Spleen (tissue), 11 donors: ENCODE measurements at regions not wholly inside any gene's neighbourhood (a gene's known extent, or its start where the extent isn't known, plus 50 kb on each side); places are given as distances from the start of the nearest gene placed in this dataset.

Source experiments
- DNase-seq: peaks from one replicate; pipeline ENCODE4 v3.0.0-alpha.2; 2020
- H3K27ac ChIP-seq, 8 donors: fragments of 200-600 bp; sonication (generic) in 7 of 8; 1 replicate in 4 of 8; 2 replicates in 4 of 8; pipeline versions ENCODE4 v1.5.0 to v1.8.0; 2016 to 2021; ENCODE audit warnings: inconsistent platforms in 4 of 8, mild to moderate bottlenecking in 4 of 8, moderate library complexity in 1 of 8
- H3K27me3 ChIP-seq, 7 donors: fragments of 200-600 bp; sonication (generic) in 6 of 7; replicated peaks in 1 of 7; 1 replicate in 4 of 7; 2 replicates in 3 of 7; pipeline versions ENCODE4 v1.5.0 to v1.8.0; 2016 to 2021; ENCODE audit warnings: inconsistent platforms in 3 of 7, mild to moderate bottlenecking in 1 of 7
- H3K36me3 ChIP-seq, 6 donors: fragments of 200-600 bp; sonication (generic) in 5 of 6; 1 replicate in 4 of 6; 2 replicates in 2 of 6; pipeline versions ENCODE4 v1.5.0 to v1.8.0; 2016 to 2021; ENCODE audit warnings: inconsistent platforms in 2 of 6
- H3K4me1 ChIP-seq, 6 donors: fragments of 200-600 bp; sonication (generic) in 5 of 6; 1 replicate in 3 of 6; 2 replicates in 3 of 6; pipeline versions ENCODE4 v1.5.0 to v1.8.0; 2016 to 2021; ENCODE audit warnings: inconsistent platforms in 3 of 6
- H3K4me3 ChIP-seq, 8 donors: fragments of 200-600 bp; sonication (generic) in 7 of 8; 1 replicate in 4 of 8; 2 replicates in 4 of 8; pipeline versions ENCODE4 v1.5.0 to v1.8.0; 2016 to 2021; ENCODE audit warnings: inconsistent platforms in 4 of 8, mild to moderate bottlenecking in 4 of 8, moderate library complexity in 2 of 8
- H3K9me3 ChIP-seq, 8 donors: fragments of 200-600 bp; sonication (generic) in 7 of 8; 1 replicate in 4 of 8; 2 replicates in 4 of 8; pipeline versions ENCODE4 v1.5.0 to v1.8.0; 2016 to 2021; ENCODE audit warnings: inconsistent platforms in 4 of 8
- POLR2A ChIP-seq, 3 donors: fragments of 450-650 bp; IDR thresholded peaks; one replicate each; pipeline ENCODE4 v1.5.1; 2017; ENCODE audit warnings: antibody characterized with exemption in 3 of 3, mild to moderate bottlenecking in 1 of 3
- POLR2AphosphoS5 ChIP-seq, 3 donors: sonication (generic); formaldehyde crosslinking; IDR thresholded peaks; one replicate each; pipeline ENCODE4 v1.5.1; 2017; ENCODE audit warnings: antibody characterized with exemption in 3 of 3
- WGBS, 5 donors: extraction: QIAGEN DNeasy Blood & Tissue Kit in 3 of 5; methylation state at CpG; one replicate each; pipeline versions ENCODE4 v1.1.5 to v1.1.7; 2013 to 2018; 5-methylcytosine and 5-hydroxymethylcytosine counted together
- intact Hi-C: fragments of 100-400 bp; cut with DNase I; formaldehyde crosslinking; loops from one replicate; pipeline ENCODE4 v1.15.0; 2023; ENCODE audit warnings: low total_unique reads
- TF ChIP-seq, protein P1 (sequence below), 11 experiments: fragments of 200-600 bp in 7 of 11; fragments of 450-650 bp in 4 of 11; sonication (generic) in 4 of 11; IDR thresholded peaks in 8 of 11; conservative IDR thresholded peaks in 3 of 11; 1 replicate in 7 of 11; 2 replicates in 4 of 11; pipeline versions ENCODE4 v1.4.0 to v1.8.0; 2016 to 2021; ENCODE audit warnings: antibody characterized with exemption in 11 of 11, inconsistent platforms in 4 of 11, mild to moderate bottlenecking in 1 of 11
- donor health status: healthy with polysubstance abuse.
- donor health status: DM: no; HTN: no; CAD: no; lungs with moderate emphysema.
- donor health status: DM: no; HTN: no; CAD: no.
- donor health status: Bipolar disorder and iron deficiency.
- donor health status: healthy.
- donor health status: DM: no; HTN: no; CAD: no.
- donor health status: DM: yes; HTN: yes; CAD: no.

DNA sequence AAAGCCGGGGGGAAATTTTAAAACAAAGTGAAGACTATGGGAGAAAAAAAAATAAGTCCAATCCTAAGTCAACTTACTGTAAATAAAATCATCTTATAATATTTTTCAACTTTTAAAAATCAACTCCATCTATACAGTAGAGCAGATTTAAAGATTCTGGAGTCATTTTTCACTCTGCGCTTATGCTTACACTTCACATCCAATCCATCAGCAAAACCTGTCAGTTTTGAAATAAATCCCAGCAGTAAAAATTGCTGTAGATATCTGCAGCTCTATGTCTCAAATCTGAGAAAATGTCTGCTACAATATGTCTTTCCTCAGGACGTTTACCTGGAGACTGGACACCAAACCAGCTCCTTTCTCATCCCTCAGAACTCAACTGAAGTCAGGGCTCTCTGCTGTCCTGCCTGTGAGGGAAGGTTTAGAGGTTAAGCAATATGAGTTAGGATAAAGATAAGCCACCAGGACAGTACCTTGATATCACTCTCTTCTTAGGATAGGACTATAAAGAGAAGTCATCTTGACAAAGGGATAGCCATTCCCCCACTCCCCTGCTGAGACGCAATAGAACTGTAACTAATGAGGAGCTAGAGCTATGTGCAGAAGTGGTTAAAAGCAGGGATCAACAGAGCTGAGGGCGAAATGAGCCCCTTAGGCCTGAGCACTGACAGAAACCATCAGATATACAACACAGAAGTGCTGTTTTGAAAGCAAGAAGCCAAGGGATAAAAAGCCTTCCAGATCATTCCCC is 254.7 kb upstream of the KLHL1 start:
- no peaks in the 10 kb centered on the region for H3K36me3 ChIP-seq
- WGBS, 5 donors, result 63 to 72% (median 70%) methylated on average over 5 of the region's 5 CpGs
- H3K4me3 ChIP-seq, result no peak overlapping the region
- intact Hi-C loops, result no loop called here
- no peaks in the 10 kb centered on the region for H3K27me3 ChIP-seq
- H3K4me1 ChIP-seq, result no peaks in the 10 kb centered on the region
- peaks cover 0 to 3% (median 0%) of the 10 kb centered on the region in 8 donors for H3K9me3 ChIP-seq
- TF ChIP-seq POLR2AphosphoS5 (IDR thresholded peaks at IDR 0.05) (no peak), POLR2A (IDR thresholded peaks at IDR 0.05) (no peak)
- TF ChIP-seq, protein P1, sequence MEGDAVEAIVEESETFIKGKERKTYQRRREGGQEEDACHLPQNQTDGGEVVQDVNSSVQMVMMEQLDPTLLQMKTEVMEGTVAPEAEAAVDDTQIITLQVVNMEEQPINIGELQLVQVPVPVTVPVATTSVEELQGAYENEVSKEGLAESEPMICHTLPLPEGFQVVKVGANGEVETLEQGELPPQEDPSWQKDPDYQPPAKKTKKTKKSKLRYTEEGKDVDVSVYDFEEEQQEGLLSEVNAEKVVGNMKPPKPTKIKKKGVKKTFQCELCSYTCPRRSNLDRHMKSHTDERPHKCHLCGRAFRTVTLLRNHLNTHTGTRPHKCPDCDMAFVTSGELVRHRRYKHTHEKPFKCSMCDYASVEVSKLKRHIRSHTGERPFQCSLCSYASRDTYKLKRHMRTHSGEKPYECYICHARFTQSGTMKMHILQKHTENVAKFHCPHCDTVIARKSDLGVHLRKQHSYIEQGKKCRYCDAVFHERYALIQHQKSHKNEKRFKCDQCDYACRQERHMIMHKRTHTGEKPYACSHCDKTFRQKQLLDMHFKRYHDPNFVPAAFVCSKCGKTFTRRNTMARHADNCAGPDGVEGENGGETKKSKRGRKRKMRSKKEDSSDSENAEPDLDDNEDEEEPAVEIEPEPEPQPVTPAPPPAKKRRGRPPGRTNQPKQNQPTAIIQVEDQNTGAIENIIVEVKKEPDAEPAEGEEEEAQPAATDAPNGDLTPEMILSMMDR (IDR thresholded peaks at IDR 0.05 in 8 of 11, conservative IDR thresholded peaks at IDR 0.05 in 3 of 11), result no peak
- no peak overlapping the region for H3K27ac ChIP-seq
- DNase-seq, result no peak

DNA sequence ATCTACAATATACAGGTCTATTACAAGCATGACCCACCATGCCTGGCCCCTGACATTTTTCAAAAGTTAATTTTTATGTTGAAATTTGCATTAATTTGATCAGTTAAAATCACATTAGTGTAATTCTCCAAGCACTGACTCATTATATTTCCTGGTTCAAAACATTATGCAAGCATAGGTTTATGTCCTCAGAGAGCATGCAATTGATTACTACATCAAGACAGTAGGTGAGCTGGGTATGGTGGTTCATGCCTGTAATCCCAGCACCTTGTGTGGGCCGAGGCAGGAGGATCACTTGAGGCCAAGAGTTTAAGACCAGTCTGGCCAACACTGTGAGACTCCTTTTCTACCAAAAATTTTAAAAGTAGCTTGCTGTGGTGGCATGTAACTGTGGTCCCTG is 248.8 kb upstream of the KLHL1 start:
- H3K4me3 ChIP-seq, result no peak overlapping the region
- DNase-seq, result no peak
- H3K9me3 ChIP-seq, result peaks cover 0 to 3% (median 0%) of the 10 kb centered on the region in 8 donors
- H3K27me3 ChIP-seq, result no peaks in the 10 kb centered on the region
- no peak overlapping the region for H3K27ac ChIP-seq
- intact Hi-C loops, result no loop called here
- H3K36me3 ChIP-seq, result no peaks in the 10 kb centered on the region
- WGBS, 5 donors, result 52 to 94% (median 73%) methylated on average over 1 of the region's 1 CpG
- H3K4me1 ChIP-seq, result no peaks in the 10 kb centered on the region
- TF ChIP-seq, protein P1 (IDR thresholded peaks at IDR 0.05 in 8 of 11, conservative IDR thresholded peaks at IDR 0.05 in 3 of 11), result no peak
- no peak for TF ChIP-seq POLR2AphosphoS5 (IDR thresholded peaks at IDR 0.05)
- TF ChIP-seq POLR2A (IDR thresholded peaks at IDR 0.05), result no peak

DNA sequence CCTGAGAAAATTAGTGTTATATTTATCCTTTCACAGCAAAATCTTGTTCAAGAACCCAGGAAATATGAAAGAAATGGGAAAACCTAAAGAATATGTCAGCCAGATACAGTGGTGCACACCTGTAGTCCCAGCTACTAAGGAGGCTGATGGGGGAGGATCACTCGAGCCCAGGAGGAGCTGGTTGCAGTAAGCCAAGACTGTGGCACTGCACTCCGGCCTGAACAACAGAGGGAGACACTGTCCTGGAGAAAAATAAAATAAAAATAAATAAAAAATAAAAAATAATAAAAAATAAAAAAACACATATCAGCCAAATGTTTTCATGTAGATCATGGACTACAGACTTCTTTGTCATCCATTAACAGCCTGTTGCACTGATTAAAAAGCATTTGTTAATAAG is 244.8 kb upstream of the KLHL1 start:
- DNase-seq, result no peak
- H3K9me3 ChIP-seq, result peaks cover 0 to 7% (median 2%) of the 10 kb centered on the region in 8 donors
- H3K4me1 ChIP-seq, result no peaks in the 10 kb centered on the region
- TF ChIP-seq, protein P1 (IDR thresholded peaks at IDR 0.05 in 8 of 11, conservative IDR thresholded peaks at IDR 0.05 in 3 of 11), result no peak
- TF ChIP-seq POLR2A (IDR thresholded peaks at IDR 0.05) (no peak), POLR2AphosphoS5 (IDR thresholded peaks at IDR 0.05) (no peak)
- no peak overlapping the region for H3K27ac ChIP-seq
- intact Hi-C loops, result no loop called here
- 24 to 44% (median 31%) methylated on average over 2 of the region's 2 CpGs for WGBS, 5 donors
- no peaks in the 10 kb centered on the region for H3K27me3 ChIP-seq
- H3K4me3 ChIP-seq, result no peak overlapping the region
- no peaks in the 10 kb centered on the region for H3K36me3 ChIP-seq

DNA sequence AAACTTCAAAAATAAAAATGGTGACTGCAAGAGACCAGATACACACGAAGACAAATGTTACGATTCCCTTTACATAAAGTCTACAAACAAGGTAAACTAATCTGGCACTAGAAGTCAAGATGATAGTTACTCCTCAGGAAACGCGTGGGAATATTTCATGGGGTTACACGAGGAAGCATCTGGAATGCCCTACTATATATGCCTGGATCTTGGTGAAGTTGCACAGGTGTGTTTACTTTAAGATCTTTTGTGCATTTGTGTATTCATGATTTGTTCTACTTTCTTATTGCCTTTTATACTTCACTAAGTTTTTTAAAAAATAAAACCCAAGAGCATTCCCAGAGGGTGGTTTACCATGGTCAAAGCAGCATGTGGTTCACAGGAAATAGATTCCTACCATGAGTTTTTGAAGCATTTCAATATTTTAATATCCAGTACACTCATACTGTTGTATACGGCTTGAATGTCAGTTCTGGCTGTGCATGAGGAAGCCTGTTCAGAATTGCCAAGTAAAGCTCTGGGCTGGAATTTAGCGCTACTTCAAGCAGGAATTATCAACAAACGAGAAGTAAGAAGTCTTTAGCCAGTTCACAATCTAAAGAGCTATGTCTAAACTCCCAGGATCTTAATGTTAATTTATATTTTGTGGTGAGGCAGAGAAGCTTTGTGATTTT is 239.8 kb upstream of the KLHL1 start:
- TF ChIP-seq POLR2AphosphoS5 (IDR thresholded peaks at IDR 0.05), result no peak
- TF ChIP-seq, protein P1 (IDR thresholded peaks at IDR 0.05 in 8 of 11, conservative IDR thresholded peaks at IDR 0.05 in 3 of 11), result no peak
- no peak for TF ChIP-seq POLR2A (IDR thresholded peaks at IDR 0.05)
- 83 to 85% (median 84%) methylated on average over 8 of the region's 8 CpGs for whole genome bisulfite sequencing, 5 donors

More for the DNA sequence above, 239.8 kb upstream of the KLHL1 start:
- intact Hi-C loops, result no loop called here
- Histone ChIP-seq H3K4me3 (no peak overlapping the region), H3K36me3 (no peaks in the 10 kb centered on the region), H3K27ac (no peak overlapping the region), H3K9me3 (peaks cover 0 to 7% (median 2%) of the 10 kb centered on the region in 8 donors), H3K27me3 (no peaks in the 10 kb centered on the region), H3K4me1 (no peaks in the 10 kb centered on the region)
- no peak for DNase-seq
